Keratinocyte (primary cell): ENCODE measurements at regions not wholly inside any gene's neighbourhood (a gene's known extent, or its start where the extent isn't known, plus 50 kb on each side); places are given as distances from the start of the nearest gene placed in this dataset.

ENCODE experiments used
- DNase-seq: peaks from one replicate; pipeline ENCODE4 v3.0.0-alpha.2; 2011; ENCODE audit warnings: low read depth, missing footprints, low spot score
- FAIRE-seq: peaks from 2 replicates; lab custom pipeline; 2011; peaks lifted over from hg19 to GRCh38; lab: Jason Lieb, UNC
- H2AFZ ChIP-seq: 2 replicates; pipeline ENCODE4 v1.6.0; 2012; ENCODE audit warnings: low read length, control low read depth, inconsistent platforms; ENCODE audit not compliant: control insufficient read depth
- H3K27ac ChIP-seq: 2 replicates; pipeline ENCODE4 v1.5.1; 2011; ENCODE audit warnings: low read length; ENCODE audit not compliant: control insufficient read depth, insufficient read depth
- H3K27me3 ChIP-seq: 3 replicates; pipeline ENCODE4 v1.6.0; 2011; ENCODE audit warnings: low read length; ENCODE audit not compliant: control insufficient read depth, insufficient read depth; ENCODE audit errors: extremely low read depth
- H3K36me3 ChIP-seq, 2 experiments: 2 replicates in 1 of 2; 3 replicates in 1 of 2; pipeline ENCODE4 v1.5.1; 2011; ENCODE audit warnings: low read length in 2 of 2, mild to moderate bottlenecking in 1 of 2; ENCODE audit not compliant: control insufficient read depth in 2 of 2, insufficient read depth in 2 of 2; ENCODE audit errors: extremely low read depth in 1 of 2
- H3K4me1 ChIP-seq: 3 replicates; pipeline ENCODE4 v1.5.1; 2011; ENCODE audit warnings: low read length; ENCODE audit not compliant: control insufficient read depth, insufficient read depth; ENCODE audit errors: extremely low read depth
- H3K4me2 ChIP-seq: 3 replicates; pipeline ENCODE4 v1.6.0; 2011; ENCODE audit warnings: low read depth, low read length; ENCODE audit not compliant: control insufficient read depth, insufficient read depth; ENCODE audit errors: extremely low read depth
- H3K4me3 ChIP-seq, 3 experiments: fragments of 200-600 bp in 1 of 3; sonication (generic) in 1 of 3; 2 replicates in 2 of 3; 3 replicates in 1 of 3; pipeline ENCODE4 v1.5.1; 2011 to 2016; ENCODE audit warnings: low read length in 3 of 3, mild to moderate bottlenecking in 3 of 3, control low read depth in 2 of 3, inconsistent platforms in 1 of 3, low read depth in 1 of 3, mixed read lengths in 1 of 3, mixed run types in 1 of 3, moderate library complexity in 1 of 3; ENCODE audit not compliant: control insufficient read depth in 2 of 3, insufficient read depth in 2 of 3; ENCODE audit errors: extremely low read depth in 1 of 3
- H3K79me2 ChIP-seq: 2 replicates; pipeline ENCODE4 v1.6.0; 2012; ENCODE audit warnings: low read length; ENCODE audit not compliant: control insufficient read depth, insufficient read depth
- H3K9ac ChIP-seq: 3 replicates; pipeline ENCODE4 v1.6.0; 2011; ENCODE audit warnings: low read length; ENCODE audit not compliant: control insufficient read depth, insufficient read depth; ENCODE audit errors: extremely low read depth
- H3K9me1 ChIP-seq: 3 replicates; pipeline ENCODE4 v1.6.0; 2011; ENCODE audit warnings: low read length; ENCODE audit not compliant: control insufficient read depth, insufficient read depth; ENCODE audit errors: extremely low read depth
- H3K9me3 ChIP-seq: 2 replicates; pipeline ENCODE4 v1.5.1; 2012; ENCODE audit warnings: low read depth, low read length; ENCODE audit not compliant: control insufficient read depth
- H4K20me1 ChIP-seq: 3 replicates; pipeline ENCODE4 v1.6.0; 2011; ENCODE audit warnings: low read length; ENCODE audit not compliant: control insufficient read depth, insufficient read depth; ENCODE audit errors: extremely low read depth
- CTCF ChIP-seq, 3 experiments: IDR thresholded peaks in 1 of 3; conservative IDR thresholded peaks in 1 of 3; optimal IDR thresholded peaks in 1 of 3; 2 replicates in 2 of 3; 3 replicates in 1 of 3; pipeline versions ENCODE3 to v1.5.1; 2011; ENCODE audit warnings: low read length in 3 of 3, mild to moderate bottlenecking in 3 of 3, moderate library complexity in 2 of 3, control low read depth in 1 of 3, inconsistent platforms in 1 of 3; ENCODE audit not compliant: insufficient read depth in 2 of 3; ENCODE audit errors: extremely low read depth in 1 of 3
- EZH2 ChIP-seq: IDR thresholded peaks from one replicate; pipeline ENCODE4 v1.6.1; 2012; ENCODE audit warnings: inconsistent platforms, mild to moderate bottlenecking, low read length, moderate library complexity
- dilution Hi-C: fragments of 300-500 bp; cut with MboI; formaldehyde crosslinking; loops from one replicate; pipeline ENCODE4 v1.7.0; 2020; ENCODE audit warnings: low sequenced_read_pairs; ENCODE audit not compliant: extremely low pct_ligation_motif_present

GRCh38 chr1:244349103-244349531 is 102.6 kb downstream of the ADSS2 start:
- peak overlapping the region; percentile 65 for H2AFZ ChIP-seq
- dilution Hi-C loops: no loop called here

GRCh38 chr1:244349581-244350001 is 102.1 kb downstream of the ADSS2 start:
- dilution Hi-C loops: no loop called here
- Histone ChIP-seq H3K4me2 (peak overlapping the region; percentile 43), H3K9me3 (no peaks in the 10 kb centered on the region), H3K79me2 (no peaks in the 10 kb centered on the region), H4K20me1 (no peaks in the 10 kb centered on the region), H2AFZ (no peak overlapping the region), H3K9ac (no peak overlapping the region), H3K4me3 (no peak overlapping the region), H3K27me3 (no peaks in the 10 kb centered on the region), H3K9me1 (no peaks in the 10 kb centered on the region), H3K27ac (no peak overlapping the region), H3K36me3 (no peaks in the 10 kb centered on the region), H3K4me1 (peaks cover 25% of the 10 kb centered on the region)
- FAIRE-seq: no peak
- no peak for TF ChIP-seq EZH2
- TF ChIP-seq CTCF (optimal IDR thresholded peaks at IDR 0.05 in 1 of 3, IDR thresholded peaks at IDR 0.05 in 1 of 3, conservative IDR thresholded peaks at IDR 0.05 in 1 of 3; ENCODE audit: extremely low read depth in 1 of 3, insufficient read depth in 2 of 3, low read length in 3 of 3): no peak
- DNase-seq: no peak

More at GRCh38 chr1:244349103-244349531, 102.6 kb downstream of the ADSS2 start:
- Histone ChIP-seq H3K4me3 (no peak overlapping the region), H3K9ac (no peak overlapping the region), H3K27ac (peak overlapping the region; percentile 39), H3K4me2 (peak overlapping the region; percentile 43), H3K27me3 (no peaks in the 10 kb centered on the region), H3K9me3 (no peaks in the 10 kb centered on the region), H4K20me1 (no peaks in the 10 kb centered on the region), H3K79me2 (no peaks in the 10 kb centered on the region), H3K4me1 (peaks cover 21% of the 10 kb centered on the region), H3K36me3 (no peaks in the 10 kb centered on the region), H3K9me1 (no peaks in the 10 kb centered on the region)
- FAIRE-seq (peak; percentile 41), DNase-seq (no peak)
- no peak for TF ChIP-seq EZH2
- no peak for TF ChIP-seq CTCF (optimal IDR thresholded peaks at IDR 0.05 in 1 of 3, IDR thresholded peaks at IDR 0.05 in 1 of 3, conservative IDR thresholded peaks at IDR 0.05 in 1 of 3; ENCODE audit: extremely low read depth in 1 of 3, insufficient read depth in 2 of 3, low read length in 3 of 3)
